ENCODE measurements at regions not wholly inside any gene's neighbourhood (a gene's known extent, or its start where the extent isn't known, plus 50 kb on each side); places are given as distances from the start of the nearest gene placed in this dataset.

DNA sequence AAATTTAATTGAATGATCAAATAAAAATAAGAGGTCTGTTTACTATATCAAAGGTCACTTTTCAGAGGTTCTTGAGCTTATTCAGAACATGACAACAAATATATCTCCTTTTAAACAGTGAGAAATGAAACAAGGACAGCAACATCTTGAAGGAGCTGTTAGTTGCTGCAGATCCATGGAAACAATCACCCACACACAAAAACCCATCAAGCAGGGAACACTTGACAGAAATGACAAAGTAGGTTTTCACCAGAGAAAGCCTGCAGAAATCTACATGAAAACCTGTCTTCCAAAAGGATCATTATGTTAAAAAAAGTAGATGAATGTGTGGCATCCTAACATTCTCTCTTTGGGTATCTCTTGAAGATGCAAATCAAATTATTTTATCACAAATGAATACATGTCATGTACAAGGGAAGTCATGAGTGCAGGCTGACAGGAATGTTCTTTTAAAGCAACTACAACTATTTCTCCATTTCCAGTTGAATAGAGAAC is 203.0 kb downstream of the GRIA2 start:
- TF ChIP-seq, protein P1, sequence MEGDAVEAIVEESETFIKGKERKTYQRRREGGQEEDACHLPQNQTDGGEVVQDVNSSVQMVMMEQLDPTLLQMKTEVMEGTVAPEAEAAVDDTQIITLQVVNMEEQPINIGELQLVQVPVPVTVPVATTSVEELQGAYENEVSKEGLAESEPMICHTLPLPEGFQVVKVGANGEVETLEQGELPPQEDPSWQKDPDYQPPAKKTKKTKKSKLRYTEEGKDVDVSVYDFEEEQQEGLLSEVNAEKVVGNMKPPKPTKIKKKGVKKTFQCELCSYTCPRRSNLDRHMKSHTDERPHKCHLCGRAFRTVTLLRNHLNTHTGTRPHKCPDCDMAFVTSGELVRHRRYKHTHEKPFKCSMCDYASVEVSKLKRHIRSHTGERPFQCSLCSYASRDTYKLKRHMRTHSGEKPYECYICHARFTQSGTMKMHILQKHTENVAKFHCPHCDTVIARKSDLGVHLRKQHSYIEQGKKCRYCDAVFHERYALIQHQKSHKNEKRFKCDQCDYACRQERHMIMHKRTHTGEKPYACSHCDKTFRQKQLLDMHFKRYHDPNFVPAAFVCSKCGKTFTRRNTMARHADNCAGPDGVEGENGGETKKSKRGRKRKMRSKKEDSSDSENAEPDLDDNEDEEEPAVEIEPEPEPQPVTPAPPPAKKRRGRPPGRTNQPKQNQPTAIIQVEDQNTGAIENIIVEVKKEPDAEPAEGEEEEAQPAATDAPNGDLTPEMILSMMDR (IDR thresholded peaks at IDR 0.05 in 8 of 11, conservative IDR thresholded peaks at IDR 0.05 in 3 of 11) = no peak
- TF ChIP-seq POLR2A (IDR thresholded peaks at IDR 0.05) = no peak
- no peak for TF ChIP-seq POLR2AphosphoS5 (IDR thresholded peaks at IDR 0.05)

Data from spleen (tissue), 7 donors.